Activated T-cell treated with anti-CD3 and anti-CD28 coated beads for 1 hour (primary cell): ENCODE measurements at regions not wholly inside any gene's neighbourhood (a gene's known extent, or its start where the extent isn't known, plus 50 kb on each side); places are given as distances from the start of the nearest gene placed in this dataset.

Source experiments
- DNase-seq: peaks from one replicate; pipeline ENCODE4 v3.0.0-alpha.2; 2020; ENCODE audit warnings: low read depth

DNA sequence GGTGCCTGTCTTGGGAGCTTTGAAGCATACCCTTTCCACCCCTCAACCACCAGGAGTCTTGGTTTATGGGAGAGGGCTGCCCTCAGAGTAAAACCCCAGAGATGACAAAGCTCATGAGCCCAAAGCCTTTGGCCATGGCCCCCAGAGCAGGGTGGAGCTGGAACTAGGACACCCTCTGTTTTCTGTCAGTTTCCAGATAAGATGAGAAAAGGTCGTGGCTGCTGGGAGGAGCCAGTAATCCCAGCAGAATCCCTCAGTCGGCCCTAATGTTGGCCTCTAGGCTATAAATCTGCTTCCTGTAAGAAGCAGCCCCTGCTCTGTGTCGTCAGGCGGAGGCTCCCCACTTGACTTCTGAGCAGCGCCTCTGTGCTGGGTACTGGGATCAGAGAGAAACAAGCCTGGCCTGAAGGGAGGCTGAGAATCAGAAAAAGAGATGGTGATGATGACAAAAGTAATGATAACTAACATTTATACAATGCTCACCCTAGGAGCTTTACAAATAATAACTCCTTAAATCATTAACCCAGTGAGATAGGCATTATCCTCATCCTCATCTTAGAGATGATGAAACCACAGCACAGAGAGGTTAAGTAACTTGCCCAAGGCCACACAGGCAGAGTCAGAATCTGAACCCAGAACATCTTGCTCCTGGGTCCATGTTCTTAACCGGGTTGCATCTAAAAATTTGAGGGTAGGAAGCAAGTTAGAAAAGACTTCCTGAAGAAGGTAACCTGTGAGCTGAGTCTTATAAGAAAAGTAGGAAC, 471.4 kb downstream of the SOX6 start:
- no peak for DNase-seq

- no peak for DNase-seq
Measured at GRCh38 chr11:15885854-15886253, 470.5 kb downstream of the SOX6 start.

DNA sequence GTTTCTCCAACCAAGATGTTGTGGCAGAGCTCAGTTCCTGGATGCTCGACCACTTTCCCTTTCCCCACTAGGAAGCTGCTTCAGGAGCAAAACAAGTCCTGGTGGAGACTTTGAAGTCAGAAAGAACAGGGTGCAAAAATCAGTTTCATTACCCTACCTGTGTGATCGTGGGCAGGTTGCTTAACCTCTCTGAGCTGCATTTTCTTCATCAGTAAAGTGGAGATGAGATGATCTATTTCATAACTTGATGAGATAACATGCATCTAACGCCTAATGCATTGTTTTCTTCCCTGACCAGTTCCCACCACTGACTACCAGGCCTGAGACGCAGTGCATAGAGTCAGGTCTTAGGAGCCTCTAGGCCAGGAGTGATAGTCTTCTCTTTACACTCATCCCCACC, 470.0 kb downstream of the SOX6 start:
- DNase-seq = no peak

- DNase-seq = no peak
Measured at GRCh38 chr11:15886866-15887265, 469.5 kb downstream of the SOX6 start.

- no peak for DNase-seq
Measured at GRCh38 chr11:15888556-15889345, 467.6 kb downstream of the SOX6 start.

DNA sequence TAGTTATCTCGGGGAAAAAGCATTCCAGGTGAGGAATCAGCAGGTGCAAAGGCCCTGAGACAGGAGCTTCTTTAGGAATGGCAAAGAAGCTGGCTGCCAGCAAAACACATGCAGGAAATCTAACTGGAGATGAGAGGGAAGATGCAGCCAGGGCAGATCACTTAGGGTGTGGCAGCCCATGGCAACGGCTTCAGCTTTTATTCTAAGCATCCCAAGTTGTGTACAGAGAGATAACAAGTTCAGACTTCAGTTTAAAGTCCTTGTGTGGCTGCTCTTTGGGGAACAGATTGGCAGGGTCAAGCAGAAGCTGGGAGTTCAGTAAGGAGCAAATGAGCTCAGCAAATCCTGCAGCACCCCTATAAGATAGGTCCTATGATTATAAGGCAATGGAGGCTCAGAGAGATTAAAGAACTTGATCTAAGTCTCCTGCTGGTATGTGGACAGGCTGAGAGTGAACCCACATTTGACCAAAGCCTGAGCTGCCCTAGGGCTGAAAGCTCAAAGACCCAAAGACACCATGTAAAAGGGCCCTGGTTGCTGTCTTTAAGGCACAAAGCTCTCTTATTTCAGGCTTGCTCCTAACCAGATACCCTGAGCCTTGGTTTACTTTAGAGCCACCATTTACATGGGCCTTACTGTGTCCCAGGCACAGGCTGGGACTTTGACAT, 466.8 kb downstream of the SOX6 start:
- no peak for DNase-seq

- DNase-seq = no peak
Measured at GRCh38 chr11:15890031-15890713, 466.2 kb downstream of the SOX6 start.

GRCh38 chr11:15893080-15893492, 463.3 kb downstream of the SOX6 start:
- no peak for DNase-seq

DNA sequence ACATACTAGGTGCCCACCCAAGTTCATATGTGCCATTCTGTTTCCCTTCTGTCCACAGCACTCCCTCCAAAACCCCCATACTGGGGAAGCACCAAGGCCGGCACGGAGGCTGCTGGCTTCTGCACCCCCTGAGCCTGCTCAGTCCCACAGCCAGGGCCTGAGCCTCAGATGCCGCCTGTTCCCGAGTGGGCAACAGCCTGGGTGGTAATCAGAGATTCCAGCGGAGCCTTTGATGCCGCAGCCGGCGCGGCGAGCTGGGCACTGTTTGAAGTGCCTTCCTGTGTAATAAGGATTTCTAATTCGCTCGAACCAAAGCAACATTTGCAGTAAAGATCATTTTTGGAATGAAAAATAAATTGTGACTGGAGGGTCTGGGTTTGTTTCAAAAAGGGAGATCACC, 460.3 kb downstream of the SOX6 start:
- DNase-seq = no peak

DNA sequence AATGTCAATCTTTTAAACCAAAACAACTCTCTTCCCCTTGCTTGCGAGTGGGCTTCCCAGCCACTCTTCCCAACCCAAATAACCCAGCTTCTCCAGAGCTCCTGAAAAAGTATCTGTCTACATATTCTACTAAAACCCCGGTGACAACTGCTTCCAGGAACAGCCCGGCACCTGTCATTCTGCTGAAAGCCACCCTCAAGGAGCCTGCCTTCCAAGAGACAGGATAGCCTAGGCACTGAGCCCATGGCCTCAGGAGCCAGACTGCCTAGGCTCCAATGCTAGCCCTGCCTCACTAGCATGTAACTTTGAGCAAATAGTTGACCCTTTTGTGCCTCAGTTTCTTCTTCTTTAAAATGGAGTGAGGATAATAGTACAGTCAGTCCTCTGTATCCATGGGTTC, 459.8 kb downstream of the SOX6 start:
- no peak for DNase-seq

DNA sequence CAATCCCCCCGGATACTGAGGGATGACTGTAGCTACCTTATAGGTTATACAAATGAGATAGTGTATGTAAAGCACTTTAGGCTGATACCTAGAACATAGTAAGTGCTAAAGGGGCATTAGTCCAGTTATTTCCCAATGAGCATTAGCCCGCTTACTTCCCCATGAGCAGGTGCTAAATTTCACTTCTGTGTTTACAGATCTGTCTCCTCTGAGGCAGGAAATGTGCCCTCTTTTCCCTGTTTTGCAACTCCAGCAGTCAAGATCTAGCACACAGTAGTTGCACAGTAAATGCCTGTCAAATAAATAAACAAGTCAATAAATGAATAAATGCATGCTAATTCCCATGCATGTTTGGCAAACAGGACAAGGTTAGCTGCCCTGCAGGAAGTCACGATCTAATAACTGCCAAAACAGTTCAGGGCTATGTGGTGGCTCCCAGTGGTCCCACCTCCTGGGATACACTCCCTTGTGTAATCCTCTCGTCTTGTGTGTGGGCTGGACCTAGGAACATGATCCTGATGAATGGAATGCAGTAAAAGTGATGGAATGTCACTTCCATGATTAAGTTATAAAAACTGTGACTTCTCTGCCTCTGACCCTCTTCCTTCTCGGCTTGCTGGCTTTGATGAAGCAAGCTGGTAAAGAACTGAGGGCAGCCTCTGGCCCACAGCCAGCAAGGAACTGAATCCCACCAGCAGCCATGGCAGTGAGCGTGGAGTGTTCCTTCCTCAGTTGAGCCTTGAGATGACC, 459.0 kb downstream of the SOX6 start:
- DNase-seq = no peak

DNA sequence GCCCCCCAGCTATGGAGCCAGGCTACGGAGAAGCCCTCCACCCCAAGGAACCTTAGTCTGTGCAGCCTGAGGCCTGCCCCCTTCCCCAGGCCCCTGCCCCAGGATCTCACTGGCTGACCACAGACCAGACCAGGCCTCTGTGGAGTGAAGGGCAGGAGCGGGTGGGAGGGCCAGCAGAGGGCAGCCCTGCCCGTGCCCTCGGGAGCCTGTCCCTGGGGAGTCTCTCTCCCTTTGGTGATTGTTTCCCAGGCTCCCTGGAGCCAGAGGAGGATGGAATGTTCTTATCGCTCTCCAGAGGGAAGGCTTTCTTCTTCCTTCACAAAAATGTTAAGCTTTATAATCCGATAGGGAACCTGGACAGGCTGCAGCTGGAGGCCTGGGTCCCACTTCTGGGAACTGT, 455.3 kb downstream of the SOX6 start:
- DNase-seq = no peak

DNA sequence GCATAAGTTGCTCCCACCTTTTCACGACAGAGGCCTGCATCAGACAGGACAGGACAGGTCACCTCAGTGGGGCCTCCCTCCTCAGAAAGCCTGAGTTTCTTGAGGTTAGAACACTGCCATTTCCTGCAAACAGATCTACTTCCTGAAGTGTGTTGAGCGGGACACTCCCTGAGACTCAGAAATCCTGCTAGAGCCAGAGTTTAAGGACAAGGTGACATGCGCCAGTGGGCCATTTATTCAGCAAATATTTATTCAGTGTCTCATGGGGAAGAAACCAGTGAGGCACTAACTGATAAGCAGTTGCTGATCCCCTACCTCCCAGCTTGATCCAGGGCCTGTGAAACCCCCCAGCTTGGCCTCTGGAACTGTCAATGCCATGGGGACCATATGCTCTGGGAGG, 454.6 kb downstream of the SOX6 start:
- no peak for DNase-seq

GRCh38 chr11:15903246-15903645, 453.1 kb downstream of the SOX6 start:
- DNase-seq = no peak

DNA sequence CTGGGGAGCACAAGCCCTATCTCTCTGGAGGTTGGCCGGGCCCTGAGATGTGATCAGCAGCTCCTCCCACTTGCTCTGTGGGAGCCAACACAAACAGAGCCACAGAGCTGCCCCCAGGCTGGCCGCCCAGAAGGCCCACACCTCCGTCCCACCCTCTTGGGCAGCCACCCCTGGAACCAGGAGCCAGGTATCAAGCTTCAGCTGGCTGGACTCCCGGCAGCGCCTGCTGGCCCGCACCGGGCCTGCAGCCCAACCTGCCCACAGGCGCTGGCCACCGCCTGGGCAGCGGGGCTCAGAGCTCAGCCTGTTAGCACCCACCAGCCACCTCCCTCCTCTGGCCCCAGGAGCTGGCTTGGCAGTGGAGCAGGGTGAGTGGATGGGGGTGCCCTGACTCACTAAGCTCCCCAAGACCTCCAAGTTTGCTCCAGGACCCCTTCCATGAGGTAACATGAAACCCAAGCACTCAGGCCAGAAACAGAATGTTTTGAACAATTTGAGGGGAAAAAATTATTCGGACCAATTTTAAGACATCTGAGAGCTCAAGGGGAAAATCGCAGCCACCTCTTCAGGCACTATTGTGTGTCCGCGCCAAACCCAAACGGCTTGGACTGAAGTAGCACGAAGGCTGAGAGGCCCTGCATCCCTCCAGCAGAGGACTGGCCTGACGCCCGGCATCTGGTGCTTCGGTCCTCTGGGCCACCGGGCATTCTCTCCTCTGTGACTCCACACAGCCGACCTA, 450.8 kb downstream of the SOX6 start:
- DNase-seq = no peak

DNA sequence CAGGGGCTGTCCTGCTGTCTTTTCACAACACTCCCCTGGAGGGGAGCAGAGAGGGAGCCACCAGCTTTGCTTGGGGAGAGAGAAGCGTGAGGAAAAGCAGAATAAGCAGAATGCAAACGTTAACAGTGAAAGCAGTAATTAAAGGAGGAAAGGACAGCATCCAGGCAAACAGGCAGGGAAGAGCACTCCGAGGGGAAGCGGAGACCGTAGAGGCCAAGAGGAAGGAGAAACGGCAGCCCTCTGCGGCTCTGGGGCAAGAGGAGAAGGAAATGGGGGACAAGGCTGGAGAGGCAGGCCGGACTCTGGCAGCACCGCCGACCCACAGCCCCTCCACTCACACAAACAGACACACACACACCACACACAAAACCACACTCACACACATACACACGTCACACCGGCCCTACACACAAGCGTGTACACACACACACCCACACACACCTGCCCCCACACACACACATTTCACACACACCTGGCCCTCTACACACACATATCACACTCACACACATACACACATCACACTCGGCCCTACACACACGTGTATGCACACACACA, 449.8 kb downstream of the SOX6 start:
- DNase-seq = no peak

DNA sequence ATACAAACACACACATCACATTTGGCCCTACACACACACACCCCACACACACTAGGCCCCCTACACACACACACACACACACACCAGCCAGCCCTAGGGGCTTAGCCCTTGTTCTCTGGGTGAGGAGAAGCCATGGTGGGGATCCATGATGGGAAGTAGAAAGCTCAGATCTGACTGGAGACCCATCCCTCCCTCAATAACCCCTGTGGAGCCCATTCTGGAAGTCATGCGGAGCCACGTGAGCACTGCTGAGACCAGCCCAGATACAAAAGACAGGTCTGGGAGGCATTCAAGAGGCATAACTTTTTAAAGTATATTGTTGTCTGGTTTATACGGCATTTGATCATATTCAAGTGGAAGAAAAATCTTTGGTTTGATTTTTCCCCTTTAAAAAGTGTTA, 448.5 kb downstream of the SOX6 start:
- no peak for DNase-seq

- no peak for DNase-seq
Measured at GRCh38 chr11:15909937-15910598, 446.3 kb downstream of the SOX6 start.

GRCh38 chr11:15910761-15911160, 445.6 kb downstream of the SOX6 start:
- no peak for DNase-seq

GRCh38 chr11:15911377-15912044, 444.8 kb downstream of the SOX6 start:
- DNase-seq = no peak
